ENCODE measurements at regions not wholly inside any gene's neighbourhood (a gene's known extent, or its start where the extent isn't known, plus 50 kb on each side); places are given as distances from the start of the nearest gene placed in this dataset.

- no peak for DNase-seq
Observed at GRCh38 chr5:87948486-87948885, 320.2 kb downstream of the TMEM161B start.

- DNase-seq: no peak
Observed at GRCh38 chr5:87946271-87946670, 322.4 kb downstream of the TMEM161B start.

- no peak for DNase-seq
Observed at GRCh38 chr5:87945286-87945650, 323.4 kb downstream of the TMEM161B start.

- DNase-seq: no peak
Observed at GRCh38 chr5:87944553-87945285, 323.9 kb downstream of the TMEM161B start.

- no peak for DNase-seq
Observed at GRCh38 chr5:87940775-87941174, 327.9 kb downstream of the TMEM161B start.

GRCh38 chr5:87936667-87937066 is 332.0 kb downstream of the TMEM161B start:
- DNase-seq: no peak

GRCh38 chr5:87924436-87924835 is 344.2 kb downstream of the TMEM161B start:
- no peak for DNase-seq

GRCh38 chr5:87916320-87916719 is 352.3 kb downstream of the TMEM161B start:
- DNase-seq: no peak

GRCh38 chr5:87912419-87912818 is 356.2 kb downstream of the TMEM161B start:
- DNase-seq: no peak

- DNase-seq: no peak
Observed at GRCh38 chr5:87909382-87909781, 359.3 kb downstream of the TMEM161B start.

- no peak for DNase-seq
Observed at GRCh38 chr5:87906962-87907361, 361.7 kb downstream of the TMEM161B start.

GRCh38 chr5:87900419-87900818 is 368.2 kb downstream of the TMEM161B start:
- no peak for DNase-seq

- no peak for DNase-seq
Observed at GRCh38 chr5:87899721-87900131, 368.9 kb downstream of the TMEM161B start.

GRCh38 chr5:87899208-87899661 is 369.4 kb downstream of the TMEM161B start:
- DNase-seq: no peak

GRCh38 chr5:87898574-87898973 is 370.1 kb downstream of the TMEM161B start:
- DNase-seq: no peak

GRCh38 chr5:87888139-87888538 is 380.5 kb downstream of the TMEM161B start:
- no peak for DNase-seq

GRCh38 chr5:87887247-87887646 is 381.4 kb downstream of the TMEM161B start:
- DNase-seq: no peak

- no peak for DNase-seq
Observed at GRCh38 chr5:87886164-87886563, 382.5 kb downstream of the TMEM161B start.

GRCh38 chr5:87885758-87886157 is 382.9 kb downstream of the TMEM161B start:
- DNase-seq: no peak

- no peak for DNase-seq
Observed at GRCh38 chr5:87877495-87877894, 391.1 kb downstream of the TMEM161B start.

GRCh38 chr5:87877023-87877422 is 391.6 kb downstream of the TMEM161B start:
- DNase-seq: no peak

GRCh38 chr5:87876616-87877015 is 392.0 kb downstream of the TMEM161B start:
- DNase-seq: no peak

- no peak for DNase-seq
Observed at GRCh38 chr5:87872986-87873385, 395.7 kb downstream of the TMEM161B start.

GRCh38 chr5:87868792-87869191 is 399.9 kb downstream of the TMEM161B start:
- DNase-seq: no peak

- DNase-seq: no peak
Observed at GRCh38 chr5:87867281-87867680, 401.4 kb downstream of the TMEM161B start.
